ENCODE measurements at regions not wholly inside any gene's neighbourhood (a gene's known extent, or its start where the extent isn't known, plus 50 kb on each side); places are given as distances from the start of the nearest gene placed in this dataset.

GRCh38 chrX:63508668-63509067 lies 157.5 kb upstream of the SPIN4 start:
- no peaks in the 10 kb centered on the region for H3K4me1 ChIP-seq (ENCODE audit: insufficient read depth, low read length, poor library complexity, severe bottlenecking)
- ChIA-PET CTCF (ENCODE audit: unreplicated experiment) (no interaction called here), POLR2A (no interaction called here)
- no peak overlapping the region for H3K27ac ChIP-seq (ENCODE audit: low read depth, low read length, poor library complexity, severe bottlenecking)
- no peaks in the 10 kb centered on the region for H3K9me2 ChIP-seq (ENCODE audit: insufficient read depth, low read length)
- no peak overlapping the region for H3K4me3 ChIP-seq (ENCODE audit: low read depth, low read length, poor library complexity, severe bottlenecking)
- DNase-seq (ENCODE audit: low spot score), result no peak
- no peaks in the 10 kb centered on the region for H3K9me3 ChIP-seq (ENCODE audit: low read length)
- no peak overlapping the region for H3K4me2 ChIP-seq (ENCODE audit: low read length)
- BruUV-seq (replicated peaks), result no TSS peak
- H2AFZ ChIP-seq (ENCODE audit: low read length), result no peak overlapping the region
- H3K79me2 ChIP-seq (ENCODE audit: insufficient read depth, low read depth, low read length), result no peaks in the 10 kb centered on the region
- no peaks in the 10 kb centered on the region for H3K36me3 ChIP-seq (ENCODE audit: insufficient read depth, low read length)
- intact Hi-C loops (cut with micrococcal nuclease; ENCODE audit: unreplicated experiment), result no loop called here
- TF ChIP-seq CTCF (conservative IDR thresholded peaks at IDR 0.05; ENCODE audit: low read length) (no peak), EZH2phosphoT487 (IDR thresholded peaks at IDR 0.05; ENCODE audit: borderline replicate concordance, low read depth, low read length) (no peak)
- no peaks in the 10 kb centered on the region for H4K20me1 ChIP-seq (ENCODE audit: insufficient read depth, low read length)

GRCh38 chrX:63506320-63506719 lies 155.2 kb upstream of the SPIN4 start:
- no TSS peak for BruUV-seq (replicated peaks)
- intact Hi-C loops (cut with micrococcal nuclease; ENCODE audit: unreplicated experiment), result loop anchor here (2.0 kb wide), 1 partner anchor 68 kb away; no protein-coding TSS in a partner anchor
- TF ChIP-seq CTCF (conservative IDR thresholded peaks at IDR 0.05; ENCODE audit: low read length) (peak; percentile 55; the same call in 1 of the 2 replicates), EZH2phosphoT487 (IDR thresholded peaks at IDR 0.05; ENCODE audit: borderline replicate concordance, low read depth, low read length) (no peak)
- no peak overlapping the region for H2AFZ ChIP-seq (ENCODE audit: low read length)
- ChIA-PET CTCF (ENCODE audit: unreplicated experiment) (no interaction called here), POLR2A (no interaction called here)
- no peaks in the 10 kb centered on the region for H3K4me1 ChIP-seq (ENCODE audit: insufficient read depth, low read length, poor library complexity, severe bottlenecking)
- no peaks in the 10 kb centered on the region for H4K20me1 ChIP-seq (ENCODE audit: insufficient read depth, low read length)
- H3K27ac ChIP-seq (ENCODE audit: low read depth, low read length, poor library complexity, severe bottlenecking), result no peak overlapping the region
- no peaks in the 10 kb centered on the region for H3K9me2 ChIP-seq (ENCODE audit: insufficient read depth, low read length)
- no peaks in the 10 kb centered on the region for H3K36me3 ChIP-seq (ENCODE audit: insufficient read depth, low read length)
- H3K79me2 ChIP-seq (ENCODE audit: insufficient read depth, low read depth, low read length), result no peaks in the 10 kb centered on the region
- DNase-seq (ENCODE audit: low spot score), result peak; percentile 37
- H3K4me2 ChIP-seq (ENCODE audit: low read length), result no peak overlapping the region
- no peaks in the 10 kb centered on the region for H3K9me3 ChIP-seq (ENCODE audit: low read length)
- no peak overlapping the region for H3K4me3 ChIP-seq (ENCODE audit: low read depth, low read length, poor library complexity, severe bottlenecking)

- no peak overlapping the region for H2AFZ ChIP-seq (ENCODE audit: low read length)
- TF ChIP-seq EZH2phosphoT487 (IDR thresholded peaks at IDR 0.05; ENCODE audit: borderline replicate concordance, low read depth, low read length), result no peak
- TF ChIP-seq CTCF (conservative IDR thresholded peaks at IDR 0.05; ENCODE audit: low read length), result no peak
- DNase-seq (ENCODE audit: low spot score), result no peak
- intact Hi-C loops (cut with micrococcal nuclease; ENCODE audit: unreplicated experiment), result no loop called here
- H3K9me3 ChIP-seq (ENCODE audit: low read length), result no peaks in the 10 kb centered on the region
- no peak overlapping the region for H3K4me3 ChIP-seq (ENCODE audit: low read depth, low read length, poor library complexity, severe bottlenecking)
- no peaks in the 10 kb centered on the region for H3K4me1 ChIP-seq (ENCODE audit: insufficient read depth, low read length, poor library complexity, severe bottlenecking)
- H3K4me2 ChIP-seq (ENCODE audit: low read length), result no peak overlapping the region
- H3K9me2 ChIP-seq (ENCODE audit: insufficient read depth, low read length), result no peaks in the 10 kb centered on the region
- no peaks in the 10 kb centered on the region for H3K36me3 ChIP-seq (ENCODE audit: insufficient read depth, low read length)
- BruUV-seq (replicated peaks), result no TSS peak
- ChIA-PET POLR2A (no interaction called here), CTCF (ENCODE audit: unreplicated experiment) (no interaction called here)
- H3K79me2 ChIP-seq (ENCODE audit: insufficient read depth, low read depth, low read length), result no peaks in the 10 kb centered on the region
- H4K20me1 ChIP-seq (ENCODE audit: insufficient read depth, low read length), result no peaks in the 10 kb centered on the region
- H3K27ac ChIP-seq (ENCODE audit: low read depth, low read length, poor library complexity, severe bottlenecking), result no peak overlapping the region
These were observed 152.4 kb upstream of the SPIN4 start for GRCh38 chrX:63503541-63503940.

Measured in OCI-LY7 (cell line).